Right lobe of liver (tissue), 6 donors: ENCODE measurements at regions not wholly inside any gene's neighbourhood (a gene's known extent, or its start where the extent isn't known, plus 50 kb on each side); places are given as distances from the start of the nearest gene placed in this dataset.

ENCODE experiments used
- ATAC-seq, 4 donors: fragments of 200-7000 bp; cut with Tn5 transposase; one replicate each; pipeline ENCODE4 v1.9.1; 2020; ENCODE audit warnings: mild to moderate bottlenecking in 4 of 4, moderate library complexity in 4 of 4
- DNase-seq, 3 donors: peaks; one replicate each; pipeline ENCODE4 v3.0.0-alpha.2; 2020
- H3K27ac ChIP-seq, 3 donors: fragments of 200-600 bp; one replicate each; pipeline ENCODE4 v1.8.0; 2022
- H3K27me3 ChIP-seq, 2 donors: fragments of 200-600 bp; one replicate each; pipeline ENCODE4 v1.8.0; 2022
- H3K36me3 ChIP-seq, 4 donors: fragments of 200-600 bp; sonication (generic) in 1 of 4; one replicate each; pipeline versions ENCODE4 v1.5.1 to v1.8.0; 2017 to 2022; ENCODE audit warnings: control low read depth in 1 of 4
- H3K4me1 ChIP-seq, 4 donors: fragments of 200-600 bp; sonication (generic) in 1 of 4; one replicate each; pipeline versions ENCODE4 v1.5.1 to v1.8.0; 2017 to 2022; ENCODE audit warnings: control low read depth in 1 of 4
- H3K4me3 ChIP-seq, 3 donors: fragments of 200-600 bp; one replicate each; pipeline ENCODE4 v1.8.0; 2022
- H3K9me3 ChIP-seq, 4 donors: fragments of 200-600 bp; sonication (generic) in 1 of 4; one replicate each; pipeline versions ENCODE4 v1.5.1 to v1.8.0; 2017 to 2022; ENCODE audit warnings: control low read depth in 1 of 4
- CTCF ChIP-seq, 4 donors: fragments of 200-600 bp in 3 of 4; fragments of 450-650 bp in 1 of 4; IDR thresholded peaks; one replicate each; pipeline versions ENCODE4 v1.5.1 to v1.8.0; 2016 to 2022; ENCODE audit warnings: antibody characterized with exemption in 4 of 4, mild to moderate bottlenecking in 2 of 4
- POLR2A ChIP-seq: fragments of 450-650 bp; IDR thresholded peaks from one replicate; pipeline ENCODE4 v1.6.1; 2017; ENCODE audit warnings: antibody characterized with exemption, mild to moderate bottlenecking
- WGBS: methylation state at CpG from one replicate; pipeline ENCODE4 v1.1.6; 2018; ENCODE audit warnings: low coverage, low lambda C conversion rate; ENCODE audit not compliant: insufficient coverage; ENCODE audit errors: missing lambda C conversion rate; 5-methylcytosine and 5-hydroxymethylcytosine counted together
- intact Hi-C, 2 donors: fragments of 100-400 bp; cut with DNase I; formaldehyde crosslinking; loops; one replicate each; pipeline versions ENCODE4 v1.11.2 to v1.14.1; 2022
- donor health status: DM: no; HTN: yes; CAD: no.
- donor health status: DM: no; HTN: no; CAD: no.
- donor health status: DM: no; HTN: no; CAD: no.
- donor health status: DM: no; HTN: yes; CAD: no.
- donor health status: DM: no; HTN: yes; CAD: no.

- Histone ChIP-seq H3K4me1 (no peaks in the 10 kb centered on the region), H3K4me3 (no peak overlapping the region), H3K36me3 (no peaks in the 10 kb centered on the region), H3K9me3 (no peaks in the 10 kb centered on the region), H3K27ac (no peak overlapping the region), H3K27me3 (no peaks in the 10 kb centered on the region)
- WGBS = 78% methylated on average over 4 of the region's 4 CpGs
- DNase-seq = no peak
- intact Hi-C loops = no loop called here
- TF ChIP-seq POLR2A (no peak), CTCF (IDR thresholded peaks at IDR 0.05) (no peak)
- no peak for ATAC-seq
These were observed 185.2 kb upstream of the NREP start for GRCh38 chr5:111942201-111942600.

- no peaks in the 10 kb centered on the region for H3K36me3 ChIP-seq
- no peak overlapping the region for H3K4me3 ChIP-seq
- H3K4me1 ChIP-seq = no peaks in the 10 kb centered on the region
- ATAC-seq (no peak), DNase-seq (no peak)
- H3K27me3 ChIP-seq = no peaks in the 10 kb centered on the region
- TF ChIP-seq POLR2A (no peak), CTCF (IDR thresholded peaks at IDR 0.05) (no peak)
- no peaks in the 10 kb centered on the region for H3K9me3 ChIP-seq
- intact Hi-C loops = no loop called here
- 58% methylated on average over 2 of the region's 2 CpGs for WGBS
- H3K27ac ChIP-seq = no peak overlapping the region
These were observed 180.1 kb upstream of the NREP start for GRCh38 chr5:111937094-111937493.

GRCh38 chr5:111935835-111936234, 178.8 kb upstream of the NREP start:
- Histone ChIP-seq H3K4me1 (no peaks in the 10 kb centered on the region), H3K27me3 (no peaks in the 10 kb centered on the region), H3K36me3 (no peaks in the 10 kb centered on the region), H3K4me3 (no peak overlapping the region), H3K9me3 (no peaks in the 10 kb centered on the region), H3K27ac (no peak overlapping the region)
- intact Hi-C loops = no loop called here
- TF ChIP-seq CTCF (IDR thresholded peaks at IDR 0.05) (no peak), POLR2A (no peak)
- ATAC-seq (no peak), DNase-seq (no peak)
- WGBS = 85% methylated on average over 3 of the region's 3 CpGs

- 62% methylated on average over 1 of the region's 1 CpG for WGBS
- Histone ChIP-seq H3K36me3 (no peaks in the 10 kb centered on the region), H3K4me3 (no peak overlapping the region), H3K4me1 (no peaks in the 10 kb centered on the region), H3K9me3 (no peaks in the 10 kb centered on the region), H3K27me3 (no peaks in the 10 kb centered on the region), H3K27ac (no peak overlapping the region)
- TF ChIP-seq POLR2A = no peak
- no peak for TF ChIP-seq CTCF (IDR thresholded peaks at IDR 0.05)
- DNase-seq (no peak), ATAC-seq (no peak)
- intact Hi-C loops = no loop called here
These were observed 178.0 kb upstream of the NREP start for GRCh38 chr5:111935009-111935408.

GRCh38 chr5:111934511-111934910, 177.5 kb upstream of the NREP start:
- H3K9me3 ChIP-seq = no peaks in the 10 kb centered on the region
- WGBS = 100% methylated on average over 1 of the region's 2 CpGs
- TF ChIP-seq POLR2A (no peak), CTCF (IDR thresholded peaks at IDR 0.05) (no peak)
- intact Hi-C loops = no loop called here
- no peak overlapping the region for H3K27ac ChIP-seq
- H3K36me3 ChIP-seq = no peaks in the 10 kb centered on the region
- DNase-seq = no peak
- no peaks in the 10 kb centered on the region for H3K4me1 ChIP-seq
- no peak for ATAC-seq
- H3K4me3 ChIP-seq = no peak overlapping the region
- H3K27me3 ChIP-seq = no peaks in the 10 kb centered on the region
